22Rv1 (cell line): ENCODE measurements at regions not wholly inside any gene's neighbourhood (a gene's known extent, or its start where the extent isn't known, plus 50 kb on each side); places are given as distances from the start of the nearest gene placed in this dataset.

Source experiments
- CTCF ChIP-seq: fragments of 450-650 bp; IDR thresholded peaks from 2 replicates; pipeline ENCODE4 v1.5.1; 2017; ENCODE audit warnings: mild to moderate bottlenecking
- ZFX ChIP-seq: fragments of 450-650 bp; IDR thresholded peaks from 2 replicates; pipeline ENCODE4 v1.6.1; 2017; ENCODE audit warnings: antibody characterized with exemption, borderline replicate concordance

GRCh38 chr10:65496541-65496940 lies 1429.3 kb upstream of the LRRTM3 start:
- TF ChIP-seq CTCF (no peak), ZFX (no peak)
